HG03439 (cell line): ENCODE measurements at regions not wholly inside any gene's neighbourhood (a gene's known extent, or its start where the extent isn't known, plus 50 kb on each side); places are given as distances from the start of the nearest gene placed in this dataset.

ENCODE experiments used
- ATAC-seq: cut with Tn5 transposase; IDR thresholded peaks from one replicate; pipeline ENCODE4 v1.9.1; 2021; ENCODE audit warnings: mild to moderate bottlenecking, moderate library complexity; ENCODE audit not compliant: unreplicated experiment

- ATAC-seq = no peak
Measured at GRCh38 chr15:95347837-95348236, 982.7 kb upstream of the NR2F2 start.

GRCh38 chr15:95350908-95351307, 979.6 kb upstream of the NR2F2 start:
- no peak for ATAC-seq

- ATAC-seq = no peak
Measured at GRCh38 chr15:95352631-95353187, 977.8 kb upstream of the NR2F2 start.

GRCh38 chr15:95353512-95353911, 977.0 kb upstream of the NR2F2 start:
- ATAC-seq = no peak

GRCh38 chr15:95359966-95360365, 970.5 kb upstream of the NR2F2 start:
- no peak for ATAC-seq

- ATAC-seq = no peak
Measured at GRCh38 chr15:95362306-95362705, 968.2 kb upstream of the NR2F2 start.

- ATAC-seq = no peak
Measured at GRCh38 chr15:95363646-95364045, 966.9 kb upstream of the NR2F2 start.

GRCh38 chr15:95365511-95366107, 964.9 kb upstream of the NR2F2 start:
- no peak for ATAC-seq

GRCh38 chr15:95368191-95368590, 962.3 kb upstream of the NR2F2 start:
- no peak for ATAC-seq

- ATAC-seq = no peak
Measured at GRCh38 chr15:95368755-95369601, 961.5 kb upstream of the NR2F2 start.

GRCh38 chr15:95370291-95370690, 960.2 kb upstream of the NR2F2 start:
- no peak for ATAC-seq

GRCh38 chr15:95371664-95372063, 958.8 kb upstream of the NR2F2 start:
- ATAC-seq = no peak

GRCh38 chr15:95375281-95375680, 955.2 kb upstream of the NR2F2 start:
- ATAC-seq = no peak

- ATAC-seq = no peak
Measured at GRCh38 chr15:95377258-95377852, 953.1 kb upstream of the NR2F2 start.

GRCh38 chr15:95394186-95395067, 936.1 kb upstream of the NR2F2 start:
- no peak for ATAC-seq

- ATAC-seq = no peak
Measured at GRCh38 chr15:95400428-95400827, 930.1 kb upstream of the NR2F2 start.

- ATAC-seq = no peak
Measured at GRCh38 chr15:95401587-95401986, 928.9 kb upstream of the NR2F2 start.

- no peak for ATAC-seq
Measured at GRCh38 chr15:95405447-95405846, 925.1 kb upstream of the NR2F2 start.

- no peak for ATAC-seq
Measured at GRCh38 chr15:95407534-95407933, 923.0 kb upstream of the NR2F2 start.

GRCh38 chr15:95409211-95409610, 921.3 kb upstream of the NR2F2 start:
- no peak for ATAC-seq
